Epithelial cell of esophagus (primary cell): ENCODE measurements at regions not wholly inside any gene's neighbourhood (a gene's known extent, or its start where the extent isn't known, plus 50 kb on each side); places are given as distances from the start of the nearest gene placed in this dataset.

Experiments used
- DNase-seq: peaks from one replicate; pipeline ENCODE4 v3.0.0; 2010; ENCODE audit warnings: low read depth
- H3K4me3 ChIP-seq: 2 replicates; pipeline ENCODE4 v1.5.1; 2011; ENCODE audit warnings: mild to moderate bottlenecking, low read length, control low read depth
- CTCF ChIP-seq: IDR thresholded peaks from 2 replicates; pipeline ENCODE4 v1.5.1; 2011; ENCODE audit warnings: low read depth, mild to moderate bottlenecking, low read length, control low read depth, inconsistent platforms; ENCODE audit not compliant: insufficient read depth; ENCODE audit errors: missing control alignments

DNA sequence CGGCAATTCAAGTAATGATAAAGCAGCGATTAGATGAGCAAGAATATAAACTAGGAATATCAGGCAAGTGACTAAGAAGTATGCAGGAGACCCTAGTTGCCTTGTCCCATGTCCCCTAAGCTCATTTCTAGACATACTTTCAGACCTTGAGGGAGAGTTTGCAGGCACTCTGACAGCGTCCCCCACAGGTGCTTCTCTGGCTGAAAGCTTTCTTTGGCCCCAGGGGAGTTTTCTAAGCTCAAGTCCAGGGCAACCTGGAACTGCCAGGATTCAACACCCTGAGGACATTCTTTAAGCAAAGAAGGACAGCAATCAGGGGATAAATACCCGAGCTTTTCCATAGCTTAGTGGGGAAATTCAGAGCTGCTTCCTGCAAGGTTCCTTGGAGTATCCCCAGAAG is 308.1 kb upstream of the CHST9 start:
- no peak for DNase-seq
- no peak overlapping the region for H3K4me3 ChIP-seq
- no peak for TF ChIP-seq CTCF

- no peak for DNase-seq
- no peak overlapping the region for H3K4me3 ChIP-seq
- no peak for TF ChIP-seq CTCF
These were observed 306.7 kb upstream of the CHST9 start for GRCh38 chr18:27491772-27492171.

DNA sequence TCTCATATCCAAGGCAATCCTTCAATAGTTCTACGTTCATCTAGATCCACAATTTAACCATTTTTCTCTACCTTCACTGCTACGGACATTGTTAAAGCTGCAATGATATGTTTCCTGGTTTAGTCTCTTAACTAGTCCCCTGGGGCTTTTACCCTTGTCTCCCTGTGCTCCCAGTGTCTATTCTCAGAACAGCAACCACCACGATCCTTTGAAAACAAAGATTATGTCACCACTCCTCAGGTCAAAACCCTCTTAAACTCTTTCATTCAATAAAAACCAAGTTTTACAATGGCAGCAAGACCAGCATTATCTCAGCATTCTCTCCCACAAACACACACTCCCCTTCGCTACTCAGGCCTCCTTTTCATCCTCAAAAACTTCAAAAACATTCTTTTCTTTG is 298.2 kb upstream of the CHST9 start:
- H3K4me3 ChIP-seq: no peak overlapping the region
- no peak for TF ChIP-seq CTCF
- no peak for DNase-seq

DNA sequence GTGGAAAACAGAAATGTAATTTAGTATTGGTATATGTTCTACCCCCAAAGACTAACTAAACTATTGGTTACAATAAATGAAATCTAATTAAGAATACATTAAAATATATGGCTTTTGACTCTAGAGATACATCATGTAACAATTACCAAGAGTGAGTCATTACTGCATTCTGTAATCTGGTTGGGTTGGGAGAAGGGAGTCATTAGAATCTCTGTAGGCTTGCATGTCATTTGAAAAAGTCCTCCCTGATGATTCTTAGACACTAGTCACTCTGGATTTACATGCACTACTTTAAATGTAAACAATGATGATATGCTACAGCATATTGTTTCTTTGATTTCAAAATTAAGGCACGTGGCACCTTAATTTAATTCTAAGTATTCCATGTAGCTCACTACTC is 293.4 kb upstream of the CHST9 start:
- H3K4me3 ChIP-seq: no peak overlapping the region
- peak; percentile 54 for DNase-seq
- no peak for TF ChIP-seq CTCF

DNA sequence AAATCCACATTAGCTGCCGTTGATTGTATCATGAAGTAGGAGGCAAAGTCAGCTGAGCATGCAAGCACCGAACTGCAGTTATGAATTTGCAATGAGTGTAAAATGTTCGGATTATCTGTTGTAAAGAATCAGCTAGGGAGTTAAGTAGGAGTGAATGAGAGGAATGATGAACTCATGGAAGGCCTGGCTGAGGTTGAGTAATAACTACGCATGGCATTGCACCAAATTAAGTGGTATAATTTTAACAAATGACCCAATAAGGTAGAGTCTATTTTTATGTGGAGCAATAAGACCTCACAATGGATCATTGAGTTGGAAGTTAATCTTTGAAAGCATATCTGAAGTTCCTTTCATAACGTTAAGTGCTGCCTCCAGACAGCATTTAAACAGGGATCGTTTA is 288.2 kb upstream of the CHST9 start:
- no peak overlapping the region for H3K4me3 ChIP-seq
- DNase-seq: no peak
- TF ChIP-seq CTCF: no peak

- no peak for TF ChIP-seq CTCF
- H3K4me3 ChIP-seq: no peak overlapping the region
- DNase-seq: peak; percentile 34
These were observed 282.0 kb upstream of the CHST9 start for GRCh38 chr18:27467073-27467472.

GRCh38 chr18:27461957-27462356 is 276.8 kb upstream of the CHST9 start:
- no peak overlapping the region for H3K4me3 ChIP-seq
- TF ChIP-seq CTCF: no peak
- no peak for DNase-seq
